Endothelial cell of umbilical vein (primary cell): ENCODE measurements at regions not wholly inside any gene's neighbourhood (a gene's known extent, or its start where the extent isn't known, plus 50 kb on each side); places are given as distances from the start of the nearest gene placed in this dataset.

ENCODE experiments used
- BruUV-seq: library from RNA; stranded (reverse); fragments of 400-500 nt; replicated peaks from 2 replicates; lab custom pipeline; 2021; lab: Mats Ljungman, UMichigan
- CTCF ChIA-PET: fragments of 300-600, 350-600 bp; sonication (Branson Sonifier 250); formaldehyde crosslinking; loops from one replicate; lab custom pipeline; 2021; ENCODE audit warnings: antibody characterized with exemption, inconsistent platforms; lab: Charles Lee
- POLR2A ChIA-PET: fragments of 300-600, 350-600 bp; sonication (Branson Sonifier 250); formaldehyde crosslinking; loops from one replicate; lab custom pipeline; 2021; ENCODE audit warnings: antibody characterized with exemption, inconsistent platforms; lab: Charles Lee
- DNase-seq: peaks from one replicate; pipeline ENCODE4 v3.0.0-alpha.2; 2011; ENCODE audit warnings: low read depth, low spot score
- FAIRE-seq: peaks from 2 replicates; lab custom pipeline; 2011; peaks lifted over from hg19 to GRCh38; lab: Jason Lieb, UNC
- H2AFZ ChIP-seq: 2 replicates; pipeline ENCODE4 v1.6.0; 2012; ENCODE audit warnings: low read depth, low read length, control low read depth, inconsistent platforms
- H3K27ac ChIP-seq: 2 replicates; pipeline ENCODE4 v1.5.1; 2011; ENCODE audit warnings: low read depth, mild to moderate bottlenecking, control low read depth, low read length, moderate library complexity; ENCODE audit not compliant: insufficient read depth
- H3K27me3 ChIP-seq, 2 experiments: 2 replicates each; pipeline versions ENCODE4 v1.6.0 to v1.6.1; 2011; ENCODE audit warnings: low read length in 2 of 2, mixed read lengths in 1 of 2; ENCODE audit not compliant: control insufficient read depth in 2 of 2, insufficient read depth in 2 of 2
- H3K36me3 ChIP-seq, 2 experiments: 2 replicates in 1 of 2; 3 replicates in 1 of 2; pipeline ENCODE4 v1.5.1; 2011; ENCODE audit warnings: low read length in 2 of 2, mild to moderate bottlenecking in 1 of 2, moderate library complexity in 1 of 2; ENCODE audit not compliant: control insufficient read depth in 2 of 2, insufficient read depth in 2 of 2; ENCODE audit errors: extremely low read depth in 1 of 2
- H3K4me1 ChIP-seq: 3 replicates; pipeline ENCODE4 v1.5.1; 2011; ENCODE audit warnings: mild to moderate bottlenecking, low read length; ENCODE audit not compliant: control insufficient read depth, insufficient read depth; ENCODE audit errors: extremely low read depth
- H3K4me2 ChIP-seq: 2 replicates; pipeline ENCODE4 v1.6.1; 2011; ENCODE audit warnings: low read length, control low read depth, mixed read lengths; ENCODE audit not compliant: insufficient read depth
- H3K4me3 ChIP-seq, 3 experiments: fragments of 200-600 bp in 1 of 3; sonication (generic), shearing (Covaris generic) in 1 of 3; replicated peaks in 1 of 3; 2 replicates each; pipeline ENCODE4 v1.5.1; 2011 to 2016; ENCODE audit warnings: control low read depth in 3 of 3, low read length in 3 of 3, mild to moderate bottlenecking in 2 of 3, inconsistent platforms in 1 of 3, low read depth in 1 of 3, moderate library complexity in 1 of 3; ENCODE audit not compliant: insufficient read depth in 1 of 3
- H3K79me2 ChIP-seq: 2 replicates; pipeline ENCODE4 v1.6.0; 2012; ENCODE audit warnings: low read length, inconsistent platforms; ENCODE audit not compliant: control insufficient read depth, insufficient read depth
- H3K9ac ChIP-seq: replicated peaks from 2 replicates; pipeline ENCODE3; 2011; ENCODE audit warnings: low read length, control low read depth; ENCODE audit not compliant: insufficient read depth; ENCODE audit errors: extremely low read depth
- H3K9me1 ChIP-seq: replicated peaks from 3 replicates; pipeline ENCODE4 v1.6.0; 2011; ENCODE audit warnings: mild to moderate bottlenecking, low read length; ENCODE audit not compliant: control insufficient read depth, insufficient read depth; ENCODE audit errors: extremely low read depth
- H3K9me3 ChIP-seq: replicated peaks from 2 replicates; pipeline ENCODE4 v1.5.1; 2012; ENCODE audit warnings: low read length, inconsistent platforms; ENCODE audit not compliant: control insufficient read depth, insufficient read depth
- H4K20me1 ChIP-seq: replicated peaks from 2 replicates; pipeline ENCODE3; 2011; ENCODE audit warnings: mild to moderate bottlenecking, low read length; ENCODE audit not compliant: control insufficient read depth, insufficient read depth; ENCODE audit errors: extremely low read depth
- CTCF ChIP-seq, 2 donors: IDR thresholded peaks; 1 replicate in 1 of 2; 2 replicates in 1 of 2; pipeline ENCODE4 v1.5.1; 2011; ENCODE audit warnings: low read length in 2 of 2, mild to moderate bottlenecking in 2 of 2, moderate library complexity in 2 of 2, control low read depth in 1 of 2, inconsistent platforms in 1 of 2, low read depth in 1 of 2; ENCODE audit not compliant: insufficient read depth in 1 of 2; ENCODE audit errors: extremely low read depth in 1 of 2
- EZH2 ChIP-seq: IDR thresholded peaks from 2 replicates; pipeline ENCODE4 v1.6.1; 2012; ENCODE audit warnings: borderline replicate concordance, low read depth, mild to moderate bottlenecking, moderate library complexity, low read length, inconsistent platforms; ENCODE audit not compliant: severe bottlenecking
- FOS ChIP-seq: IDR thresholded peaks from 2 replicates; pipeline ENCODE4 v1.6.1; 2011; ENCODE audit warnings: mild to moderate bottlenecking, low read length, moderate library complexity, borderline replicate concordance; ENCODE audit not compliant: insufficient read depth
- GATA2 ChIP-seq: IDR thresholded peaks from 2 replicates; pipeline ENCODE4 v1.7.0; 2011; ENCODE audit warnings: low read depth, mild to moderate bottlenecking, moderate library complexity, mixed read lengths, low read length; ENCODE audit not compliant: insufficient read length, insufficient read depth
- JUN ChIP-seq: IDR thresholded peaks from 2 replicates; pipeline ENCODE4 v1.6.1; 2011; ENCODE audit warnings: borderline replicate concordance, low read depth; ENCODE audit not compliant: insufficient read length, insufficient read depth
- MAX ChIP-seq: IDR thresholded peaks from 2 replicates; pipeline ENCODE4 v1.6.1; 2011; ENCODE audit not compliant: insufficient read depth, insufficient read length
- MYC ChIP-seq: IDR thresholded peaks from one replicate; pipeline ENCODE4 v1.6.1; 2011; ENCODE audit warnings: mild to moderate bottlenecking, low read depth, low read length
- POLR2A ChIP-seq: IDR thresholded peaks from 2 replicates; pipeline ENCODE4 v1.6.1; 2012; ENCODE audit warnings: low read depth, mild to moderate bottlenecking, control low read depth, low read length
- POLR2AphosphoS5 ChIP-seq: IDR thresholded peaks from 2 replicates; pipeline ENCODE4 v1.6.1; 2012; ENCODE audit warnings: low read depth, mild to moderate bottlenecking, control low read depth, low read length, moderate library complexity; ENCODE audit not compliant: insufficient read depth
- dilution Hi-C: fragments of 300-500 bp; cut with MboI; formaldehyde crosslinking; loops from one replicate; pipeline ENCODE4 v1.15.0; 2019; ENCODE audit warnings: low sequenced_read_pairs; ENCODE audit not compliant: extremely low pct_ligation_motif_present
- intact Hi-C: fragments of 100-400 bp; cut with micrococcal nuclease; formaldehyde crosslinking; loops from one replicate; pipeline ENCODE4 v1.10.0; 2022

- Histone ChIP-seq H4K20me1 (no peaks in the 10 kb centered on the region), H3K4me3 (no peak overlapping the region), H3K36me3 (no peaks in the 10 kb centered on the region), H3K4me2 (no peak overlapping the region), H3K27me3 (no peaks in the 10 kb centered on the region), H3K9ac (no peak overlapping the region), H3K27ac (no peak overlapping the region), H3K9me1 (no peaks in the 10 kb centered on the region), H3K79me2 (no peaks in the 10 kb centered on the region), H2AFZ (no peak overlapping the region), H3K4me1 (no peaks in the 10 kb centered on the region), H3K9me3 (no peaks in the 10 kb centered on the region)
- no peak for DNase-seq
- TF ChIP-seq MAX (no peak), CTCF (IDR thresholded peaks at IDR 0.05; ENCODE audit: extremely low read depth in 1 of 2, insufficient read depth in 1 of 2, low read depth in 1 of 2, low read length in 2 of 2) (no peak), POLR2AphosphoS5 (no peak), EZH2 (no peak), FOS (no peak), MYC (no peak), POLR2A (no peak), GATA2 (no peak), JUN (no peak)
- no TSS peak for BruUV-seq
- FAIRE-seq, result no peak
- ChIA-PET CTCF (no interaction called here), POLR2A (no interaction called here)
- intact Hi-C loops (no loop called here), dilution Hi-C loops (no loop called here)
Observed at GRCh38 chr5:153926201-153926600, 112.5 kb downstream of the FAM114A2 start.
